Retinal pigment epithelial cell (primary cell): ENCODE measurements at regions not wholly inside any gene's neighbourhood (a gene's known extent, or its start where the extent isn't known, plus 50 kb on each side); places are given as distances from the start of the nearest gene placed in this dataset.

Source experiments
- DNase-seq: peaks from one replicate; pipeline ENCODE4 v3.0.0-alpha.2; 2010; ENCODE audit warnings: low read depth
- H3K4me3 ChIP-seq: 2 replicates; pipeline ENCODE4 v1.5.1; 2011; ENCODE audit warnings: mild to moderate bottlenecking, low read length, control low read depth, moderate library complexity
- CTCF ChIP-seq: conservative IDR thresholded peaks from 2 replicates; pipeline ENCODE4 v1.5.1; 2011; ENCODE audit warnings: low read depth, low read length, control low read depth, inconsistent platforms

- TF ChIP-seq CTCF, result no peak
- no peak for DNase-seq
- H3K4me3 ChIP-seq, result no peak overlapping the region
Measured at GRCh38 chr3:105944276-105944675, 75.5 kb upstream of the CBLB start.

- H3K4me3 ChIP-seq, result no peak overlapping the region
- DNase-seq, result no peak
- no peak for TF ChIP-seq CTCF
Measured at GRCh38 chr3:105944721-105945120, 75.9 kb upstream of the CBLB start.

- no peak for TF ChIP-seq CTCF
- DNase-seq, result no peak
- no peak overlapping the region for H3K4me3 ChIP-seq
Measured at GRCh38 chr3:105948101-105948500, 79.3 kb upstream of the CBLB start.

GRCh38 chr3:105950881-105951600 is 82.2 kb upstream of the CBLB start:
- no peak for DNase-seq
- H3K4me3 ChIP-seq, result no peak overlapping the region
- no peak for TF ChIP-seq CTCF

- DNase-seq, result no peak
- no peak for TF ChIP-seq CTCF
- H3K4me3 ChIP-seq, result no peak overlapping the region
Measured at GRCh38 chr3:105953831-105954230, 85.0 kb upstream of the CBLB start.

GRCh38 chr3:105956306-105956705 is 87.5 kb upstream of the CBLB start:
- TF ChIP-seq CTCF, result no peak
- H3K4me3 ChIP-seq, result no peak overlapping the region
- no peak for DNase-seq

- TF ChIP-seq CTCF, result no peak
- DNase-seq, result no peak
- no peak overlapping the region for H3K4me3 ChIP-seq
Measured at GRCh38 chr3:105957722-105958121, 88.9 kb upstream of the CBLB start.
